ENCODE measurements at regions not wholly inside any gene's neighbourhood (a gene's known extent, or its start where the extent isn't known, plus 50 kb on each side); places are given as distances from the start of the nearest gene placed in this dataset.

- TF ChIP-seq CTCF (IDR thresholded peaks at IDR 0.05) (no peak), RAD21 (IDR thresholded peaks at IDR 0.05; ENCODE audit: low read length) (no peak)
- TF ChIP-seq, protein P1, sequence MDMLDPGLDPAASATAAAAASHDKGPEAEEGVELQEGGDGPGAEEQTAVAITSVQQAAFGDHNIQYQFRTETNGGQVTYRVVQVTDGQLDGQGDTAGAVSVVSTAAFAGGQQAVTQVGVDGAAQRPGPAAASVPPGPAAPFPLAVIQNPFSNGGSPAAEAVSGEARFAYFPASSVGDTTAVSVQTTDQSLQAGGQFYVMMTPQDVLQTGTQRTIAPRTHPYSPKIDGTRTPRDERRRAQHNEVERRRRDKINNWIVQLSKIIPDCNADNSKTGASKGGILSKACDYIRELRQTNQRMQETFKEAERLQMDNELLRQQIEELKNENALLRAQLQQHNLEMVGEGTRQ (IDR thresholded peaks at IDR 0.05; ENCODE audit: borderline replicate concordance, low read depth, low read length), result no peak
These were observed 233.2 kb upstream of the RFX3 start for GRCh38 chr9:3758816-3759576.

Data from SK-N-SH (cell line).